T-helper 2 cell treated with Interferon-gamma antibody and Interleukin-4, amounts not matched to agents 100 ng/mL and 5 ng/mL, for 36 hours (primary cell): ENCODE measurements at regions not wholly inside any gene's neighbourhood (a gene's known extent, or its start where the extent isn't known, plus 50 kb on each side); places are given as distances from the start of the nearest gene placed in this dataset.

Source experiments
- intact Hi-C: fragments of 100-400 bp; cut with micrococcal nuclease; formaldehyde crosslinking; loops from one replicate; pipeline ENCODE4 v1.15.1; 2023

- intact Hi-C loops, result no loop called here
Measured at GRCh38 chr4:100970414-100970813, 376.9 kb downstream of the PPP3CA start.

DNA sequence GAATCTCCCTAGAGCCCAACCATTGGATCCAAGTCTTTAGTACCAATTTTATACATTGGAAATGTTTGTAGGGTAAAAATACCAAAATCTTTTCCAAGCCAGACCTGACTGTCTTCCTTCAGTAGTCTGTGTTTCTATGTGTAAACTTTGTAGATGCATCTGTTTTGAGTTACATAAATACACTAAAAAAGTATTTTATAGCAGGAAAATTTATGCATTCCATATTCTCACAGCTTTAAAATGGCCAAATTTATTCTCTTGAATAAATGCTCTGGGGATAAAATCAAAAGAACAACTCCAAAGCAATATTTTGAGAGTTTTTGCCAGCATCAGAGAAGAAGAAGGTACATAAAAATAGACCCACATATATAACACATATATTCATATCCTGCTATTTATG is 377.4 kb downstream of the PPP3CA start:
- intact Hi-C loops, result no loop called here

GRCh38 chr4:100968046-100968445 is 379.3 kb downstream of the PPP3CA start:
- intact Hi-C loops, result no loop called here

- intact Hi-C loops, result no loop called here
Measured at GRCh38 chr4:100963627-100964026, 383.7 kb downstream of the PPP3CA start.

DNA sequence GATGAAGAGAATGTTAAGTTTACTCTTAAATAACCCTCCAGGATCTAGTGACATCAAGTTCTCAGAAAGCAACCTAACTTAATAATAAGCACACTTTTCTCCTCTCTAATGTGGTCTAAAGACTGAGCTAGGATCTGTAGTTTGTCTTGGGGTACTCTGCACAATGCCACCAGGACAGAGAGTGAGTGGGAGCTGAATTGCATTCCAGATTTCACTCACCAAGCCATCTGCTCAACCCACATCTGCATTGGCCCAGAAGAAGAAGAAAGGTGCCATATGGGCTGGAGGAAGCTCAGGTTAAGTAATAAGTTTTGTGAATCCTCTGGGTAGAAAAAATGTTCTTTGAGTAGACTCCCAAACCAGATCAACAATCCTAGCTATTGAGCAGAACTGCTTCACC is 384.6 kb downstream of the PPP3CA start:
- intact Hi-C loops, result no loop called here

- intact Hi-C loops, result no loop called here
Measured at GRCh38 chr4:100960232-100960631, 387.1 kb downstream of the PPP3CA start.

DNA sequence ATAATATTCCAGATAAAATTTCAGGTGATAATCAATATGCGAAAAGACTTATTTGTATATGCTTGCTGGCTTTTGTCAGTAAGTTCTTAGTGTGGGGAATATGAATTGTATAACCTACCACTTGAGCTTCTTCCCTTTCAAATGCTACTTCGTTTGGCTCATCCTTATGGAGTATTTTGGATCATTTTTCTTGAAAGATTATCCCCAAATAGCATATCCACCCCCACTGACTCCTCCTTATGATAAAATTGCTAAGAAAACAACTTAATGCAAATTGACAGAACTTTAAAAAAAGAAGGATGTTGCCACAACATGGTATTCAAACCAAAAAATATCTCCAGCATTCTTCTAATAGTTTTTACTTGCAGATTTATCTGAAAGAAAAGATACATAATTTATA is 393.3 kb downstream of the PPP3CA start:
- intact Hi-C loops, result no loop called here

DNA sequence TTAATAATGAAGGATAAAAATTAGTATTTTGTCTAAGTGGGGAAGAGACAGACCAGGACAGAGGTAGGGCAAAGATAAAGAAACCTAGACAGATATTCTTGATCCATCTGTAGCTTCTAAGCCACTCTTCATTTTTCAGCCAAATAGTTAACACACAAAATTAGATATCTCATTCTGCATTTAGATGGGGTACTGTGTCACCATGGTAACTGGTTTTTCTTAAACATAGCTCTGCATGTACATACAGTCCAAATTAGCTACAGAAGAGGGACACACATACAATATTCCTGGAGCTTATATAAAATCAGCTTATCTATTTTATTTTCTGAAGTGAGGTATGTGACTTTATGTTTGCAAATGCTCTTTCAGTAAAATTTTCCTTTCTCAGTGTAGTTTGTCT is 393.7 kb downstream of the PPP3CA start:
- intact Hi-C loops, result no loop called here

- intact Hi-C loops, result no loop called here
Measured at GRCh38 chr4:100952590-100952989, 394.7 kb downstream of the PPP3CA start.

- intact Hi-C loops, result no loop called here
Measured at GRCh38 chr4:100949350-100949935, 397.9 kb downstream of the PPP3CA start.

DNA sequence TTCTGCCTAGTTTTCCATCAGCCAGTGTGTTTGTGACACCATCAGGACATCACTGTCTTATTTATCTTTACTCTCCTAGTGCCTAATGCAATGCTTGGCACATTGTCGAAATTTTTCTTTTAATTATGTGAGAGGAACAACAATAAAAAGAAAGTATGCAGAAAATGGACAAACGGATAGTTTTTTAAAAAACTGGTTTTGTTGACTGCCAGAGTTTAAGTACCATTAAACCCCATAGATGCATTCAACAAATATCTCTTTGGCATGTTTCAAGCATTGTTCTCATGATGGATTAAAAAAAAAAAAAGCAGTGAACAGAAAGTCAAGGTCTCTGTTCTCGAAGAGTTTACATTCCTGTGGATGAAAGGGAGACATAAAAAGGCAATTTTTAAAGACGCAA is 398.4 kb downstream of the PPP3CA start:
- intact Hi-C loops, result no loop called here

DNA sequence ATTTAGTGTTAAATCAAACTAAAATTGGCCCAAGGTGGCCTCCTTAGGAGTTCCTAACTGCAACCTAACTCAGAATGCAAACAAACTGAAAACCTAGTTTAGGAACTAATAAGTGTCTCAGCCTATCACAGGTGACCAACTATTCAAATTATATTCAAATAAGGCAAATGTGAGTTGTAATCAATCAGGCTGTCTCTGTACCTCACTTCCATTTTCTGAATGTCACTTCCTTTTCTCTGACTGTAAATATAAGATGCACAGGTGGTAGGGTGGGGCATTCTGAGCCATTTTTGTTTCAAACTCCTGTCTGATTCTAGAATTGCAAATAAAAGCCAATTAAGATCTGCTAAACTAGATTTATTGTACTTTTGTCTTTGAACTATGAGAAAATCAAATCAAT is 401.5 kb downstream of the PPP3CA start:
- intact Hi-C loops, result no loop called here

- intact Hi-C loops, result no loop called here
Measured at GRCh38 chr4:100938698-100939097, 408.6 kb downstream of the PPP3CA start.

DNA sequence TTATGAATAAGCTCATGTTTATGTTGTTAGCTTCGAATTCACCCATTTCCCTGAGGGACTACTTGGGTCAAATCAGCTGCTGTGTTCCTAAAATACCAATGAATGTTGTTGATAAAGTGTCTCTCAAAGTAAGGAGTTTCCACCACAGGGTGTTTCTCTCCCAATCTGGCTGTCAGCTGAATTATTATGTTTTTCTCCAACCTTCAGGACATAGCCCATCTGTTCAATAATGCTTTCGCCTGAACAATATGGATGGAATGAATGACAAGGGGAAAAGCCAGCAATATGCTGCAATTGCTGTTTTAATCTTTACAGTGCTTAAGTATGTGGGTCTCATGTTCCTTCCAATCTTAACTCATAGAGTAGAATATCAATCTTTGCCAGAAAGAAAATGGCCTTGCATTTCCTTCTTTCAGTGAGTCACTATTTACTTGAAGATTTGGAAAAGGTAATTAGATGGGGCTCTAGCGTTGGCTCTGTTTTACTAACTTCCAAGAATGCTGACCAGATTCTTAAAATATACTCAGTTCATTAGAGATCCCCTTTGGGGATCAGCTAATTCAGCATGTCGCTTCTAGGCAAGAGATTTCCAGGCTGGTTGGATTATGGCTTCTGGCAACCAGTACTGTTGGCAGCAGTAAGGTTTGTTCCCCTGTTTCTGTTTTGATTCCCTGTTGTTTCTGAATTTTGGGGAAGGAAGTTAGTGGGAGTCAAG is 410.5 kb downstream of the PPP3CA start:
- intact Hi-C loops, result no loop called here

DNA sequence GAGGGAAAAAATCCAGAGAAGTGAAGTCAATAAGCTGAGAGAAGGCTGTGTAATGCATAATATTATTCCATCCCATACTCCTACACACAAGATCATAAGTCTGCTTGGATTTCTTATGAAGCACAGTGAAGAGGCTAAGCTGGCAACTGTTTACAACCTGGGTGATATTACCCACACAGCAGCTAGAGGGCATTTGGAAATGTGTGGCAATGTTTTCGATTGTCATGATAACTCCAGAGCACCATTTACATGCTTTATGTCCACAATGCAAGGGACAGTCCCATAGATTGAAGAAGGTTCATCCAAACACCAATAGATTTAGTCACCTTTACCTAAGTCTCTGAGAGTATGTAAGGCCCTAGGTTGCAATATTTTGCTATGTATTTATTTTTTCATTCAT is 412.2 kb downstream of the PPP3CA start:
- intact Hi-C loops, result no loop called here

GRCh38 chr4:100933628-100934027 is 413.7 kb downstream of the PPP3CA start:
- intact Hi-C loops, result loop anchor here (5.0 kb wide), 1 partner anchor 176 kb away; no protein-coding TSS in a partner anchor

DNA sequence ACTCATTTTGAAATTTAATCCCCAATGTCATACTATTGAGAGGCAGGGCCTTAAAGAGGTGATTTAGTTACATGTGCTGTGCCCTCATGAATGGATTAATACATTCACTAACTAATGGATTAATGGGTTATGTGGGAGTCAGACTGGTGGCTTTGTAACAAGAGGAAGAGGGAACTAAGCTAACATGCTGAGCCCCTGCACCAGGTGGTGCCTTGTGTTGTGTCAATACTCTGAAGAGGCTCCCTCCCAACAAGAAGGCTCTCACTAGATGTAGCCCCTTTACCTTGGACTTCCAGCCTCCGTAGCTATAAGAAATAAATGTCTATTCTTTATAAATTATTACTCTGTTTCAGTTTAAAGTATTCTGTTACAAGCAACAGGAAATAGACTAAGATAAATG is 411.9 kb upstream of the EMCN start:
- intact Hi-C loops, result loop anchor here (5.0 kb wide), 1 partner anchor 172 kb away; no protein-coding TSS in a partner anchor

DNA sequence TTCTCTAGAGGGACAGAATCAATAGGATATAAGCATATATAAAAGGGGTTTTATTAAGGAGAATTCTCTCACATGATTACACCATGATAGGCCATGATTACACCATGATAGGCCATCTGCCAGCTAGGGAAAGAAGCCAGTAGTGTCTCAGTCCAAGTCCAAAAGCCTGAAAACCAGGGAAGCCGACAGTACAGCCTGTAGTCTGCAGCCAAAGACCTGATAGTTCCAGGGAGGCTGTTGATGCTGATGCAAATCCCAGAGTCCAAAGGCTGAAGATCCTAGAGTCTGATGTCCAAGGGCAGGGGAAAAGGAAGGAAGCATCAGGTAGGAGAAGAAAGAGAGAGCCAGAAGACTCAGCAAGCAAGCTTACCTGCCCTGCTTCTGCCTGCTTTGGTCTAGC is 411.3 kb upstream of the EMCN start:
- intact Hi-C loops, result no loop called here

- intact Hi-C loops, result no loop called here
Measured at GRCh38 chr4:100926039-100926717, 408.4 kb upstream of the EMCN start.

GRCh38 chr4:100913685-100914084 is 395.9 kb upstream of the EMCN start:
- intact Hi-C loops, result no loop called here

DNA sequence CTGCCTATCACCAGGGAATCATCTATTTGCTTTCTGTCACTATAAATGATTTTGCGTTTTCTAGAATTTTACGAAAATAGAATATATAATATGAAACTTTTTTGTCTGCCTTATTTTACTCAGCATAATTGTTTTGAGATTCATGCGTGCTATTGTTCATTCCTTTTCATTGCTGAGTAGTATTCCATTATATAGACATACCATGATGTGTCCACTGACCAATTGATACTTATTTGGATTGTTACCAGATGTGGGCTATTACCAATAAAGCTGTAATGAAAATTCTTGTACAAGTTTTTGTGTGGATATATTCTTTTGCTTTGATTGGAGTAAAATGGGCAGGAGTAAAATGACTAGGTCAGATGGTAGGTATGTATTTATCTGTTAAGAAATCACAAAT is 390.7 kb upstream of the EMCN start:
- intact Hi-C loops, result no loop called here
